ENCODE measurements at regions not wholly inside any gene's neighbourhood (a gene's known extent, or its start where the extent isn't known, plus 50 kb on each side); places are given as distances from the start of the nearest gene placed in this dataset.

- Histone ChIP-seq H3K9ac (ENCODE audit: low read length) (no peak overlapping the region), H3K36me3 (ENCODE audit: control insufficient read depth, insufficient read depth, low read length) (no peaks in the 10 kb centered on the region), H3K27me3 (ENCODE audit: control insufficient read depth, insufficient read depth, low read length) (no peaks in the 10 kb centered on the region), H3K4me3 (ENCODE audit: low read length) (no peak overlapping the region), H3K9me3 (ENCODE audit: control insufficient read depth, low read length) (no peaks in the 10 kb centered on the region), H3K4me1 (ENCODE audit: control insufficient read depth, insufficient read depth, low read length) (peaks cover 12% of the 10 kb centered on the region)
Observed at GRCh38 chr10:113455947-113456346, 96.9 kb upstream of the HABP2 start.

GRCh38 chr10:113456741-113457140, 96.1 kb upstream of the HABP2 start:
- Histone ChIP-seq H3K4me3 (ENCODE audit: low read length) (no peak overlapping the region), H3K9ac (ENCODE audit: low read length) (no peak overlapping the region), H3K36me3 (ENCODE audit: control insufficient read depth, insufficient read depth, low read length) (no peaks in the 10 kb centered on the region), H3K27me3 (ENCODE audit: control insufficient read depth, insufficient read depth, low read length) (no peaks in the 10 kb centered on the region), H3K9me3 (ENCODE audit: control insufficient read depth, low read length) (no peaks in the 10 kb centered on the region), H3K4me1 (ENCODE audit: control insufficient read depth, insufficient read depth, low read length) (peaks cover 12% of the 10 kb centered on the region)

- Histone ChIP-seq H3K9ac (ENCODE audit: low read length) (no peak overlapping the region), H3K4me1 (ENCODE audit: control insufficient read depth, insufficient read depth, low read length) (peaks cover 12% of the 10 kb centered on the region), H3K9me3 (ENCODE audit: control insufficient read depth, low read length) (no peaks in the 10 kb centered on the region), H3K27me3 (ENCODE audit: control insufficient read depth, insufficient read depth, low read length) (no peaks in the 10 kb centered on the region), H3K36me3 (ENCODE audit: control insufficient read depth, insufficient read depth, low read length) (no peaks in the 10 kb centered on the region), H3K4me3 (ENCODE audit: low read length) (no peak overlapping the region)
Observed at GRCh38 chr10:113457408-113457807, 95.4 kb upstream of the HABP2 start.

- Histone ChIP-seq H3K36me3 (ENCODE audit: control insufficient read depth, insufficient read depth, low read length) (no peaks in the 10 kb centered on the region), H3K9ac (ENCODE audit: low read length) (no peak overlapping the region), H3K27me3 (ENCODE audit: control insufficient read depth, insufficient read depth, low read length) (no peaks in the 10 kb centered on the region), H3K4me1 (ENCODE audit: control insufficient read depth, insufficient read depth, low read length) (peaks cover 12% of the 10 kb centered on the region), H3K9me3 (ENCODE audit: control insufficient read depth, low read length) (no peaks in the 10 kb centered on the region), H3K4me3 (ENCODE audit: low read length) (no peak overlapping the region)
Observed at GRCh38 chr10:113458451-113458850, 94.4 kb upstream of the HABP2 start.

- peaks cover 12% of the 10 kb centered on the region for H3K4me1 ChIP-seq (ENCODE audit: control insufficient read depth, insufficient read depth, low read length)
- no peak overlapping the region for H3K4me3 ChIP-seq (ENCODE audit: low read length)
- H3K9me3 ChIP-seq (ENCODE audit: control insufficient read depth, low read length) = no peaks in the 10 kb centered on the region
- H3K27me3 ChIP-seq (ENCODE audit: control insufficient read depth, insufficient read depth, low read length) = no peaks in the 10 kb centered on the region
- no peaks in the 10 kb centered on the region for H3K36me3 ChIP-seq (ENCODE audit: control insufficient read depth, insufficient read depth, low read length)
- no peak overlapping the region for H3K9ac ChIP-seq (ENCODE audit: low read length)
Observed at GRCh38 chr10:113458944-113459343, 93.9 kb upstream of the HABP2 start.

- Histone ChIP-seq H3K36me3 (ENCODE audit: control insufficient read depth, insufficient read depth, low read length) (no peaks in the 10 kb centered on the region), H3K9me3 (ENCODE audit: control insufficient read depth, low read length) (no peaks in the 10 kb centered on the region), H3K4me1 (ENCODE audit: control insufficient read depth, insufficient read depth, low read length) (peaks cover 4% of the 10 kb centered on the region), H3K9ac (ENCODE audit: low read length) (no peak overlapping the region), H3K4me3 (ENCODE audit: low read length) (no peak overlapping the region), H3K27me3 (ENCODE audit: control insufficient read depth, insufficient read depth, low read length) (no peaks in the 10 kb centered on the region)
Observed at GRCh38 chr10:113459626-113460280, 93.1 kb upstream of the HABP2 start.

- Histone ChIP-seq H3K4me3 (ENCODE audit: low read length) (no peak overlapping the region), H3K9ac (ENCODE audit: low read length) (no peak overlapping the region), H3K4me1 (ENCODE audit: control insufficient read depth, insufficient read depth, low read length) (no peaks in the 10 kb centered on the region), H3K36me3 (ENCODE audit: control insufficient read depth, insufficient read depth, low read length) (no peaks in the 10 kb centered on the region), H3K9me3 (ENCODE audit: control insufficient read depth, low read length) (no peaks in the 10 kb centered on the region), H3K27me3 (ENCODE audit: control insufficient read depth, insufficient read depth, low read length) (no peaks in the 10 kb centered on the region)
Observed at GRCh38 chr10:113463083-113463482, 89.8 kb upstream of the HABP2 start.

- Histone ChIP-seq H3K4me1 (ENCODE audit: control insufficient read depth, insufficient read depth, low read length) (no peaks in the 10 kb centered on the region), H3K9ac (ENCODE audit: low read length) (no peak overlapping the region), H3K9me3 (ENCODE audit: control insufficient read depth, low read length) (no peaks in the 10 kb centered on the region), H3K27me3 (ENCODE audit: control insufficient read depth, insufficient read depth, low read length) (no peaks in the 10 kb centered on the region), H3K36me3 (ENCODE audit: control insufficient read depth, insufficient read depth, low read length) (no peaks in the 10 kb centered on the region), H3K4me3 (ENCODE audit: low read length) (no peak overlapping the region)
Observed at GRCh38 chr10:113463777-113464176, 89.1 kb upstream of the HABP2 start.

GRCh38 chr10:113469796-113470195, 83.1 kb upstream of the HABP2 start:
- Histone ChIP-seq H3K36me3 (ENCODE audit: control insufficient read depth, insufficient read depth, low read length) (no peaks in the 10 kb centered on the region), H3K4me3 (ENCODE audit: low read length) (no peak overlapping the region), H3K9me3 (ENCODE audit: control insufficient read depth, low read length) (no peaks in the 10 kb centered on the region), H3K9ac (ENCODE audit: low read length) (no peak overlapping the region), H3K27me3 (ENCODE audit: control insufficient read depth, insufficient read depth, low read length) (no peaks in the 10 kb centered on the region), H3K4me1 (ENCODE audit: control insufficient read depth, insufficient read depth, low read length) (no peaks in the 10 kb centered on the region)

- Histone ChIP-seq H3K36me3 (ENCODE audit: control insufficient read depth, insufficient read depth, low read length) (no peaks in the 10 kb centered on the region), H3K4me3 (ENCODE audit: low read length) (no peak overlapping the region), H3K4me1 (ENCODE audit: control insufficient read depth, insufficient read depth, low read length) (no peaks in the 10 kb centered on the region), H3K9ac (ENCODE audit: low read length) (no peak overlapping the region), H3K9me3 (ENCODE audit: control insufficient read depth, low read length) (no peaks in the 10 kb centered on the region), H3K27me3 (ENCODE audit: control insufficient read depth, insufficient read depth, low read length) (no peaks in the 10 kb centered on the region)
Observed at GRCh38 chr10:113470372-113471240, 82.2 kb upstream of the HABP2 start.

GRCh38 chr10:113471241-113471996, 81.4 kb upstream of the HABP2 start:
- Histone ChIP-seq H3K9me3 (ENCODE audit: control insufficient read depth, low read length) (no peaks in the 10 kb centered on the region), H3K4me1 (ENCODE audit: control insufficient read depth, insufficient read depth, low read length) (no peaks in the 10 kb centered on the region), H3K9ac (ENCODE audit: low read length) (no peak overlapping the region), H3K36me3 (ENCODE audit: control insufficient read depth, insufficient read depth, low read length) (no peaks in the 10 kb centered on the region), H3K4me3 (ENCODE audit: low read length) (no peak overlapping the region), H3K27me3 (ENCODE audit: control insufficient read depth, insufficient read depth, low read length) (no peaks in the 10 kb centered on the region)

- no peak overlapping the region for H3K9ac ChIP-seq (ENCODE audit: low read length)
- H3K4me1 ChIP-seq (ENCODE audit: control insufficient read depth, insufficient read depth, low read length) = no peaks in the 10 kb centered on the region
- H3K36me3 ChIP-seq (ENCODE audit: control insufficient read depth, insufficient read depth, low read length) = no peaks in the 10 kb centered on the region
- no peaks in the 10 kb centered on the region for H3K9me3 ChIP-seq (ENCODE audit: control insufficient read depth, low read length)
- H3K27me3 ChIP-seq (ENCODE audit: control insufficient read depth, insufficient read depth, low read length) = no peaks in the 10 kb centered on the region
- H3K4me3 ChIP-seq (ENCODE audit: low read length) = no peak overlapping the region
Observed at GRCh38 chr10:113473011-113473410, 79.8 kb upstream of the HABP2 start.
